HG03103 (cell line): ENCODE measurements at regions not wholly inside any gene's neighbourhood (a gene's known extent, or its start where the extent isn't known, plus 50 kb on each side); places are given as distances from the start of the nearest gene placed in this dataset.

ENCODE experiments used
- ATAC-seq: cut with Tn5 transposase; IDR thresholded peaks from one replicate; pipeline ENCODE4 v1.9.1; 2021; ENCODE audit warnings: low read depth; ENCODE audit not compliant: unreplicated experiment

DNA sequence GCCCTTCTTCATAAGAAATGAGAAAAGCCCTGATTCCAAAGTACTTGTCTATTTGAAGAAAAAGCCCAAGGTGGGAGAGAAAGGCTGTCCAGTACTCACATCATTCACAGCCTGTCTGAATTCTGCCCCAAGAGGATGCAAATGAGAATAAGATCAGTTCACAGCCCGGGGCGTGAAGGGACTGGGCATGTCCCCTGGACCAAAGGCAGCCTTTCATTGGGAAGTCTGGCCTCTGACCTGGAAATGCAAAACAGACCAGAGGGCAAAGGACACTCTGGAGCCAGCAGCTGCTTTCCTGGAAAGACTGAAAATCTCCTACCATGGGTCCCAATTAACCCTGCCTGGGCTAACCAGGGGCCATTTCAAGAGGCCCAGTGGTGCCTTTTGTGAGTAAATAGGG lies 191.2 kb upstream of the PELI2 start:
- no peak for ATAC-seq

DNA sequence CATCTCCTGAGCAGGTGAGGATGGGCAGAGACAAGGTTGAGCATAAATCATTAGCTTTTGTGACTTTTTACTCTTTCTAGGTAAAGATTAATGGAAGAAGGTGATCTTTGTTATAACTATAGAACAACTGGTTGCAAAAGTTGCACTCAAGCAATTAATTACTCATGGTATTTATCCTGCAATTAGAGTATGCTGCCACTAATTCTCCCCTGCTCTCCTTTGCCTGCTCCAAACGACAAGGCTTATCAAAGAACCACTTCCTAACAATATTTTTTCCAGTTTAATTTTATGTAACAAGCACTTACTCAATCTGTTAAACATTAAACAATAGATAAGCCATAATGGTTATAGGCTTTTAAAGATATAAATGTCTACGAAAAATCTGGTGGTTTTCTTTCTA lies 189.9 kb upstream of the PELI2 start:
- no peak for ATAC-seq

DNA sequence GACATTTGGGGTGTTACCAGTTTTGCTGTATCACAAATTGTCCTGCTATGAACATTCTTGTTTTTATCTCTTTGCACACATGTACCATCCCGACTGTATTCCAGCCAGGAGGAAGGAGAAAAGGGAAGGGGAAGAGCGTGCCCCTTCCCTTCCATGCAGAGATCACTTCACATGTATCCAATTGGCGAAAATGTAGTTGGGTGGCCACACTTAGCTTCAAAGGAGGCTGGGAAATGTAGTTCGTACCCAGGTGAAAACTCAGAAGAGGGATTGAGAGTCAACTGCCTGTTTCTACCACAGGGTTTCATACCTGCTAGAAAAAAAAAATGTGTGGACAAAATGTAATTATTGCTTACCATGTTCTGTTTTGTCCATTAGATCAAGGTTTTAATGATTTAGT lies 189.1 kb upstream of the PELI2 start:
- ATAC-seq, result no peak

DNA sequence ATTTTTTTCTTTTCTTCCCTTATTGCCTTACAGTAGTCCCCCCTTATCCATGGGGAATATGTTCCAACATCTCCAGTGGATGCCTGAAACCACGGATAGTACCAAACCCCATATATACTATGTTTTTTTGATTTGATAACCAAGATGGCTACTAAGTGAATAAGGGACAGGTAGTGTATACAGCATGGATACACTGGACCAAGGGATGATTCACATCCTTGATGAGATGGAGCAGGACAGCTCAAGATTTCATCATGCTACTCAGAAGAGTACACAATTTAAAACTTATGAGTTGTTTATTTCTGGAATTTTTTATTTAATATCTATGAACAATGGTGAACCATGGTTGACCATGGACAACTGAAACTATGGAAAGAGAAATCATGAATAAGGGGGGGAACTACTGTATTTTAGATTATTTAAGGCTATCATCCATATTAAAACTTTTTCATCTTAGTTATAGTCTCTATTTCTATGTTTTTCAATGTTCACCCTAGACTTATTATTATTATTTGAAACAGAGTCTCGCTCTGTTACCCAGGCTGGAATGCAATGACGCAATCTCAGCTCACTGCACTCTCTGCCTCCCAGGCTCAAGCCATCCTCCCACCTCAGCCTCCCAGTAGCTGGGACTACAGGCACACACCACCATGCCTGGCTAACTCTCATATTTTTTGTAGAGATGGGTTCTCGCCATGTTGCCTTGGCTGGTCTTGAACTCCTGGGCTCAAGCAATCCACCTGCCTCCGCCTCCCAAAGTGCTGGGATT lies 188.0 kb upstream of the PELI2 start:
- ATAC-seq, result no peak

DNA sequence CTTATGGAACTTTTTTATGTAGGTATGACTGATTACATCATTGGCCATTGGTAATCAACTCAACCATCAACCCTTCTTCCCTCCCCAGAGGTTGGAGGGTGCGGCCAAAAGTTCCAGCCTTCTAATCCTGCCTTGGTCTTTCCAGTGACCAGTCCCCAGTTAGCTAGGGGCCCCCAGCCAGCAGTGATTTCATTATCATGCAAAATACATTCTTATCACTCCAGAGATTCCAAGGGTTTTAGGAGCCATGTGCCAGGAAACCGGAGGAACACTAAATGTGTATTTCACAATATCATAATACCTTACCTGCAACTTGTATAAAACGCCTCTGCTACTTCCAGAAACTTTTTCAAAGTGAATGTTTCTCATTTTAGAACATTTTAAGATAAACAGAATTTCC lies 181.5 kb upstream of the PELI2 start:
- ATAC-seq, result no peak

DNA sequence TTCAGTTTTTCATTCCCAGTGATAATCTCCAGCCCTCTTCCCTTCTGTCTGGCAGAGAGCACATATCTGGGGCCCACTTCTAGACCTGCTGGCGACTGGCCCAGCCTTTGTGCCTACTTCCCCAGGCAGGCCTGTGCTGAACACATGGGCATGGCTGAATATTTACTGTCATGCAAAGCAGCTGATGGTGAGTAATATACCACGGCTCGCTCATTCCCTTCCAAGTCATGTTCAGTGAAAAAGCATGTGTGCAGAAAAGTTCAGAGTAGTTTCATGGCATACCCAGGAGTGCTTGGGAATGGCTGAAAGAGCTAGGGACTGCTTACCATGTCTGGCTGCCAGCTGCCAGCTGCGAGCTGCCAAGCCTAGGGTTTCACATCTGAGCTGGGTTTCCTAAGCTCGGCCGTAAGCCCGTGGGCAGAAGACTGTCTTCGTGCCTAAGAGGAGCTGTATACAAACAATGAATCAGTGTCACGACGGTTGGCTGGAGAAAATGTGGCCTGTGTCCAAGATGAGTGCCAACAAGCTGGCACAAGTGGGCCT lies 179.9 kb upstream of the PELI2 start:
- ATAC-seq, result no peak

DNA sequence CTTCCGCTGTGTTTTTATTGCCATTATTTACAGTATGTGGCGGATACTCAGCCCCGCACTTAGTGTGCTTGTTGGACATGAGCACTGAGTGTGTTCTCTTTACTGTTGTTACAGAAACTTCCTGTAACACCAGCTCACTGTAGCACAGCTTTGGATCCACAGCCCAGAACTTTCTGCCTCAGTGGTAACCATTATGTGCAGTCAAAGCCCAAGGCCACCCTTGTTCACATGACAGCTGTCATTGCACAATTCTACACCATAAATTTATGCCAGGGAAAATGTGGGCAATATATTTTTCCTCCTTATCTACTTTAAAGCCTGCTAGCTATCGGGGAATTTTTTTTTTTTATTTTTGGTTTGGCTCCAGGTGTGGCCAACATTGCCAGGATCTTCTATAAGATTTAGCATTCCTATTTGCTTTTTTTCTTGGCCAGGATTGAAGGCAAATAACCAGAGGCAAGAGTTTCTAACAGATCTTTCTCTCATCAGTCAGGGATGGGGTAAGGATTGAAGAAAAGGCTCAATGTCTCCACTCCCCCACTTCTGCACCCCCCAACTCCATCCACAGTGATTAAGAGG lies 176.0 kb upstream of the PELI2 start:
- no peak for ATAC-seq

DNA sequence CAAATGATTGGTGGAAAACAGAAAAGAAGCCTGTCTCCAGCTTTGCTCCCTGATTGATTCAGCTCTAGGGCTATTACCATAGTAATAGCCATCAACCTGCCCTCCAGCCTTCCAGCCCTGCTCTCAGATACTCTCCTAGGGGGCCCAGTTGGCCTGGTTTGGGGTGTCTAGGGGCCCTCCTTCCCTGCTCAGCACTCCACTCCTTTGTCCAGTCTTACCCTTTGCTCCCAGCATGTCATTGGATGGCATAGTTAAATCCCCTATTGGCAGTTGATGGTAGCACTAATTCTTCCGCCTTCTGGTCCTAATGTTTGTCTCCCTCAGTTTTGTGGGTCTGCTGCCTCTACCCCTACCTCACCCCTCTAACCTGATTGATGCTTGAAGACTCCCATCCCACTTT lies 175.4 kb upstream of the PELI2 start:
- ATAC-seq, result no peak

DNA sequence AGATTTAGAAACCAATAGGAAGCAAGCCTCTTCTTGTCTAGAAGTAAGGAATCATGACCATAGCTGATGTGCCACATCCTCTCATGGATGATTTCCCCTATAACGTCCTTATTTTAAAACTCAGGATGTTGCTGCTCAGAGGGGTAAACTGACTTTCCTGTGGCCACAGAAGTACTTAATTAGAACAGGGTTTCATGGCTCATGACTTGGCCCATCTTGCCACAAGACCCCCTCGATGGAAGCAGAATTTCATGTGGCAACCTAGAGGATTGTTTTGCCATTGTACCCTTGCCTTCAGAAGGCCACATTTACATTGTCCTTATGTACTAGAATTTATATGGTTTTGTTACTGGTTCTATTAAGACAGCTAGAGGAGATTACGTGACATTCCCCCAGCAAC lies 173.5 kb upstream of the PELI2 start:
- no peak for ATAC-seq

DNA sequence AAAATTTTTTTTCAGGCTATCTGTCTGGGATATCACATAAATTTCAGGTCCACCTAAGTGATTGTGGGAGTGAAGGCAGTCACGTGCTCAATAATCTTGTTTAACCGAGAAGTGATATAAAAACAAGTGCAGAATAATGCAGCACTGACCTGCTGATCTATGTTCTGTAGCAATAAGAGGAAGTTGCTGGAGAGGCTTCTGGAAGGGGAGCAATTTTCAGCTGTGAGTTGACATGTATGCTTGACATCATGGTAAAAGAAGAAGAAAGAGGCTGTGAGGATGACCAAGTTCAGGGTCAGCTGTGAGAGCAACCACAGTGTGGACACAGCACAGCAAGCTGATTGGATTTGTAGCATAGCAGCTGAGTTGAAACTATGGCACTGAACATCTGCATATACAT lies 172.0 kb upstream of the PELI2 start:
- ATAC-seq, result no peak

DNA sequence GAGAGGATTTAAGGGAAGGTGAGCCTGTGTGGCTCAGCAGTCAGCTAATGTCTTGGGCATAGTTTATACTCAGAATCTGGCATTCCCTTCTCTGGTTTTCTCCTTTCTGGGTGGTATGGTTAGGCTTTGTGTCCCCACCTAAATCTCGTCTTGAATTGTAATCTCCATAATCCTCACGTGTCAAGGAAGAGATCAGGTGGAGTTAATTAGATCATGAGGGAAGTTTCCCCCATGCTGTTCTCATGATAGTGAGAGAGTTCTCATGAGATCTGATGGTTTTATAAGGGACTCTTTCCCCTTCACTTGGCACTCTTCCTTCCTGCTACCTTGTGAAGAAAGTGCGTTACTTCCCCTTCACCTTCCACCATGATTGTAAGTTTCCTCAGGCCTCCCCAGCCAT lies 169.8 kb upstream of the PELI2 start:
- ATAC-seq, result no peak

DNA sequence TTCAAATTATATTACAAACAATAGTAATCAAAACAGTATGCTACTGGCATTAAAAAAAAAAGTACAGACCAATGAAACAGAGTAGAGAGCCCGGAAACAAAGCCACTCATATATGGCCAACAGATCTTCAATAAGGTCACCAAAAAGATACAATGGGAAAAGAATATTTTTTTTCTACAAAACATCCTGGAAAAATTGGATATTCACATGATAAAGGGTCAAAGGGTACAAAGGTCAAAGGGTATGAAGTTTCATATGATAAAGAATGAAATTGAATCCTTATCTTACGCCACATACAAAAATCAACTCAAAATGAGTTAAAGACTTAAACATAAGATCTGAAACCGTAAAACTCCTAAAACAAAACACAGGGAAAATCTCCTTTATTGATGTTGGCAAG lies 168.5 kb upstream of the PELI2 start:
- no peak for ATAC-seq

DNA sequence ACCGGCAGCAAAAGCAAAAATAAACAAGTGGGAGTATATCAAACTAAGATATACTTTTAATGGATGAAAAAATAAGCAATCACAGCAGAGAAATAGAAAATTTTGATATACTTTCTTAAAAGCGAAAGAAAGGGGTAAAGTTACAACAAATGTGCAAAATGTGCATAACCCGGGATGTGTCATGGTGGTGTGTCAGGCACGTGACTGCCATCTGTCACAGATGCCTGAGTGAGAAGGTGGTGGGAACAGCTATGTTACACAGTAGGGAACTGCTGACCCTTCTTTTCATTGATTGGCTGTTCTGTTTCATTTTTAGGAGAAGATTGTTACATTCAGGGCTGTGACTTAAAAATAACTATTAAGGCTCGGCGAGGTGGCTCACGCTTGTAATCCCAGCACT lies 168.1 kb upstream of the PELI2 start:
- ATAC-seq, result no peak

DNA sequence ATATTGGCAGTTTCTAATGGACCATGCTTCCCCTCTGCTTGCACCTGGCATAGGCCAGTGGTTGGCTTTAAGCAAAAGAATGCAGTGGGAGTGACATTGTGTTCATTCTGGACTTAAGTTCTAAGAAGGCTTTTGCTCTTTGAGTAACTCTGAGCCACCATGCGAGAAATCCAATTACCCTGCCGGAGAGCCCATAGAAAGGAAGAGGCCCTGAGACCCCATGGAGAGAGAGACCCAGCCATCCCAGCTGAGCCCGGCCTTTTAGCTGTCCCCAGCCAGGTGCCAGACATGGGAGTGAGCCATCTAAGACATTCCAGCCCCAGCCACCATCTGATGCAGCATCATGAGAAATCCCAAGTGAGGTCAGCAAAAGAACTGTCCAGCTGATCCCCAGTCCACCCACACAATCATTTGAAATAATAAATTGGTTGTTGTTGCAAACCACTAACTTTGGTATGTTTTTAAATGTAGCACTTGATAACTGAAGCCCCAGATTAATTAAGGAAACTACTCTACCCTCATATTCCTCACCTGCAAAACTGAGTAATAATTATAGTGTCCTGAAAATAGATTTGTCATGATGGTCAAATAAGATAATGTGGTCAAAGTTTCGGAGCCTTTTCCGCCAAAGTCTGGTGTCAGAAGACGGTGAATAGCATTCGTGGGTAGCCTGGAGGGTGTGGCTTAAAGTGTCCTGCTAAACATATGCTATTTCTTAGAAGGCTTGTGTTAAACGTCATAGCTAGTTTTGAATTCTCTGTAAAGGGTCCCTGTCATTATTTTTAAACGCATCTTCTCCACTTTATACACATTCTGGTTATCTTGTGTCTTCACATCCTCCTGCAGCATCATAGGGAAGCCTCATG lies 166.6 kb upstream of the PELI2 start:
- no peak for ATAC-seq

DNA sequence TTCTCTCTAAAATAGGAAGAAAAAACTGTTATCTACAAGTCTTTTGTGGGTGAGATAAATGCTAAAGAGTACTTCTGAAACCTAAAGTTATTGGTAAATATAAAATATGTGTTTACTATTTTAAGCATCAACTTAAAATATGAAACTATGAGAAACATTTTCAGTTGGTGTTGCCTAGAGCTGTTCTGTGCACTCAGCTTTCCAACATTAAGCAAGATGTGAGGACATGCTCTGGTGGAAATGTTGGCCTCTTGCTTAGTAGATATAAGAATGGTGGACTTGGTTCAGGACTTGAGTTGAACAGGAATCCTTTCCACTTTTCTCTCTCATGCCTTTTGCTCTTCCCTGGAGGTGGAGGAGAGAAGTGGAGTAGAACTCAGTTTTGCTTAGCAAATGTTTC lies 164.1 kb upstream of the PELI2 start:
- no peak for ATAC-seq

DNA sequence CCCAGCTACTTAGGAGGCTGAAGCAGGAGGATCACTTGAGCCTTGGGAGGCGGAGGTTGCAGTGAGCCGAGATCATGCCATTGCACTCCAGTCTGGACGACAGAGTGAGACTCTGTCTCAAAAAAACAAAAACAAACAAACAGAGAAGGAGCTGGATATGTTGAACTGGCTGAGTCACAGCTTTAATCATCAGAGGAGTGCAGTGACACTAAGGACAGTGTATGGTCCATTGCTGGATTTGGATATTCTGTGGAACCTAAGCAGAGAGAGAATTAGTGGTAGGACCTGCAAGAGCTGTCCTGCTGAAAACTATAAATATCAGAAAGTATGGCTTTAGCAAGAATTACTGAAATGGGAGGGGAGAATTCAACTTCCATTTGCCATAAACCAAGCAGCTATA lies 163.0 kb upstream of the PELI2 start:
- ATAC-seq, result no peak

DNA sequence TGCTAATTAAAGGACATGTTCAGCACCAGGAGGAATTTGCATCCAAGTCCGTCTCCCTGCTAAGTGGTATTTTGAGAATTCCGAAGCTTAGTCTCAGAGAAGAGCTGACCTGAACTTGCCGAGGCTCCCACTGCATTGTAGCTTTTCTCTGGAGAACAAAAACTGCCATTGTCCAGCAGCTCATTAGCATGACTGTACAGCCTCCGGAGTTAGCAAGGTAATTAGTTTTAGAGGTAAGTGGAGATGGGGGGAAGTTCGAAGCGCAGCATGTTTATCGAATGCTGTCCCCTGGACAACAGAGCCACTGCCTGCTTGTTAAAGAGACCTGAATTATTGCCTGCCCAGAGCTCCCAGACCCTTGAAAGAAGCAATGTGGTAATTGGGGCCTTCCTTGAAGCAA lies 160.3 kb upstream of the PELI2 start:
- ATAC-seq, result no peak

DNA sequence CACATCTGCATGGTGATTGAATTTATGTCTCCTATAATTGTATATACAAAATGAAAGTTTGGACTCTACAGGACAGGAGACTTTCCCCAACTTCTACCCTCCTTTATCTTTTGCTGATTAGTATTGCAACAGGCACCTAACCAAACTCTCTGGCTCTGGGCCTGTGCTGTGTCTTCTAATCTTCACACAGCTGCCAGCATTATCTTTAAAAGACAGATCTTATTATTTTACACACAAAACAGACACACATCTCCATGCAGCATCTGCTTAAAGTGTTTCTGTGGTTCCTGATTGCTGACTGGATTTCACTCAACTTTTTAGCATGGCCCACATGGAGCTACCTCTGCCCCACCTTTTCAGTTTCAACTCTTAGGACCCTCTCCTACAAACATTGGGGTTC lies 154.9 kb upstream of the PELI2 start:
- no peak for ATAC-seq

DNA sequence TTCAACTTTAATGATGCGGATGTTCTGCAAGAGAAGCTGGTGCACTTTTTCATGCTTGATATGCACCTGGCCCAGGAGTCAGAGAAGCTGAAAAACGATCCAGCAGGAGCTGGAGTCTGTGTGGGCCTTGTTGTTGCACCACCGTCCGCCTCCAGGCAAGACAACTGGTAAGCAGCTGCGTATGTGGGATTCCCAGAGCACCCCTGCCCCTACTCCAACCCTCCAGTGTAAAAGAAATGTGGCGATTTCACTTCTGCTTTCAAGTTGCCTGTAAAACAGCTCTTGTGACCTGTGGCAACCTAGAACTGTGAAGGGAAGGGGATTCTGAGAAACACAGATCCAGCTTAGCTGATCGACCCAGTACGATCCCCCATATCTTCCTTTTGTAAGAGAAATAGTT lies 154.1 kb upstream of the PELI2 start:
- no peak for ATAC-seq

DNA sequence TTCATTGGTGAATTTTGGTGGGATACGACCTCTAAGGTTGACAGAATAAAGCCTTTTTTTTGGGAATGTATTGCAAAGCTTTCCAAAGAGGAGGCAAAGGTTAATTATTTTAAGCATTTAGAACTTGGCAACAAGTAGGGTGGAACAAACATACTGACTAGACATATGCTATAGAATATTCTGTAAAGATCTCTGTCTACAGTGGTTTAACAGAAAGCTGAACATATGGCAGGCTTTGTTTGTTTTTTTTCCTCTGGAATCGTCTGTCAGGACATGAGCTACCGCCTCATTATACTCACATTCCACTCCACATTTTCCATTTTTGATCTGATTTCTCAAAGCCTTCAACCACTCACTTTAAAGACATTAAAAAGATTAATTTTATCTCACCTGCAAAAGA lies 153.4 kb upstream of the PELI2 start:
- no peak for ATAC-seq

DNA sequence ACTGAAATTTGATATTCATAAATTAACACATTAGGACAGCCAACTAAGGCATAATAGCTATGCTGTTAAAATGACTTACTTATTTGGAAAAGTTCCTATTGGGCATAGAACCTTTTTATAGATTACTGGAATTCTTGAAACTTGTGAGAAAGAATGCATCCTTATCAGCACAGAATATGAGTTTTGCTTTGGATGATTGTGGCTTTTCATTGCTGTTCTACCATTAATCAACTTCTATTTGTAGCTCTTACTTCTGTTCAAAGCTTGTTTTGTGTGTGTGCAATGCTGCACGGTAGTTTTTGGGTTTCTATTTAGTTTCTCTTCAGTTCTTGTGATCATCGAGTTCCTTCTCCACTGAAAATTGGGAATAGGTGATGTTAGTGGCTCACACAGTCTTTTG lies 152.4 kb upstream of the PELI2 start:
- ATAC-seq, result no peak

DNA sequence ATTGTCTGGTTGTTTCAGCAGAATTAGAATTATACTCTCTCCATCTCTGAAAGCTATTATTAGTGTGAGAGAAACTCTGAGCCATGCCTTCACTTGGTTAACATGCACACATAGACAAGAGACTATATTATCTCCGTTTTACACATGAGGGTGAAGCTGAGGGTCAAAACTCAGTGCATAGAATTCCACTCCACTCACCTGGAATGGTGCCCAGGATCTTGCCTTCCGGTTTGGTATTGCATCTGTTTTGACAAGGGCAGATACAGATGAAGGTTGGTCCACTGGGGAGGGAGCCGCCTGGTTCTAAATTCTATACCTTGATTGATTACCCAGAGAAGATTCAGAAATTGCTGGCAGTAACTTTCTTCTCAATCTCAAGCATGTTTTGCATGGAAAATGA lies 149.5 kb upstream of the PELI2 start:
- no peak for ATAC-seq
